IPS-15b (cell line): ENCODE measurements at regions not wholly inside any gene's neighbourhood (a gene's known extent, or its start where the extent isn't known, plus 50 kb on each side); places are given as distances from the start of the nearest gene placed in this dataset.
"Not testable (repeated sequence)": the region's sequence is repeated elsewhere in the genome, so short reads cannot be mapped to it uniquely, and the experiment has no call there.

Experiments used
- H3K27me3 ChIP-seq: one replicate; pipeline ENCODE4 v1.6.1; 2013; ENCODE audit warnings: low read length; ENCODE audit not compliant: control insufficient read depth, insufficient read depth
- H3K36me3 ChIP-seq: one replicate; pipeline ENCODE4 v1.6.1; 2013; ENCODE audit warnings: low read length; ENCODE audit not compliant: control insufficient read depth, insufficient read depth
- H3K4me1 ChIP-seq: one replicate; pipeline ENCODE4 v1.6.1; 2013; ENCODE audit warnings: mild to moderate bottlenecking, low read length; ENCODE audit not compliant: control insufficient read depth, insufficient read depth
- H3K4me3 ChIP-seq: one replicate; pipeline ENCODE4 v1.5.1; 2013; ENCODE audit warnings: low read depth, low read length
- H3K9ac ChIP-seq: one replicate; pipeline ENCODE4 v1.6.1; 2013; ENCODE audit warnings: low read depth, mild to moderate bottlenecking, low read length
- H3K9me3 ChIP-seq: one replicate; pipeline ENCODE4 v1.6.1; 2013; ENCODE audit warnings: mild to moderate bottlenecking, low read length; ENCODE audit not compliant: control insufficient read depth, insufficient read depth

GRCh38 chr3:82636177-82636576, 874.7 kb upstream of the GBE1 start:
- Histone ChIP-seq H3K4me1 (peaks cover 3% of the 10 kb centered on the region), H3K36me3 (no peaks in the 10 kb centered on the region), H3K9ac (no peak overlapping the region), H3K9me3 (peaks cover 3% of the 10 kb centered on the region), H3K4me3 (no peak overlapping the region), H3K27me3 (no peaks in the 10 kb centered on the region)

GRCh38 chr3:82633319-82633718, 871.9 kb upstream of the GBE1 start:
- Histone ChIP-seq H3K4me3 (no peak overlapping the region), H3K36me3 (no peaks in the 10 kb centered on the region), H3K9me3 (no peaks in the 10 kb centered on the region), H3K9ac (no peak overlapping the region), H3K27me3 (no peaks in the 10 kb centered on the region), H3K4me1 (peaks cover 3% of the 10 kb centered on the region)

- H3K4me3 ChIP-seq = no peak overlapping the region
- H3K9ac ChIP-seq = no peak overlapping the region
- H3K9me3 ChIP-seq = no peaks in the 10 kb centered on the region
- H3K27me3 ChIP-seq = no peaks in the 10 kb centered on the region
- H3K36me3 ChIP-seq = no peaks in the 10 kb centered on the region
- peaks cover 3% of the 10 kb centered on the region for H3K4me1 ChIP-seq
Measured at GRCh38 chr3:82629937-82630336, 868.5 kb upstream of the GBE1 start.

GRCh38 chr3:82628385-82629014, 867.1 kb upstream of the GBE1 start:
- H3K9ac ChIP-seq = no peak overlapping the region
- no peak overlapping the region for H3K4me3 ChIP-seq
- no peaks in the 10 kb centered on the region for H3K36me3 ChIP-seq
- no peaks in the 10 kb centered on the region for H3K9me3 ChIP-seq
- H3K27me3 ChIP-seq = no peaks in the 10 kb centered on the region
- H3K4me1 ChIP-seq = peaks cover under 1% of the 10 kb centered on the region

- Histone ChIP-seq H3K27me3 (no peaks in the 10 kb centered on the region), H3K9ac (no peak overlapping the region), H3K4me1 (no peaks in the 10 kb centered on the region), H3K9me3 (no peaks in the 10 kb centered on the region), H3K36me3 (no peaks in the 10 kb centered on the region), H3K4me3 (no peak overlapping the region)
Measured at GRCh38 chr3:82627733-82628132, 866.3 kb upstream of the GBE1 start.

- not testable (repeated sequence) for H3K36me3 ChIP-seq, H3K4me3 ChIP-seq, H3K9me3 ChIP-seq, H3K9ac ChIP-seq, H3K4me1 ChIP-seq, H3K27me3 ChIP-seq
Measured at GRCh38 chr3:82620744-82621143, 859.3 kb upstream of the GBE1 start.

GRCh38 chr3:82618594-82618993, 857.1 kb upstream of the GBE1 start:
- no peak overlapping the region for H3K4me3 ChIP-seq
- no peaks in the 10 kb centered on the region for H3K9me3 ChIP-seq
- H3K36me3 ChIP-seq = no peaks in the 10 kb centered on the region
- H3K4me1 ChIP-seq = no peaks in the 10 kb centered on the region
- H3K9ac ChIP-seq = no peak overlapping the region
- no peaks in the 10 kb centered on the region for H3K27me3 ChIP-seq

GRCh38 chr3:82610236-82610635, 848.8 kb upstream of the GBE1 start:
- Histone ChIP-seq H3K36me3 (no peaks in the 10 kb centered on the region), H3K9ac (no peak overlapping the region), H3K4me1 (no peaks in the 10 kb centered on the region), H3K9me3 (no peaks in the 10 kb centered on the region), H3K27me3 (no peaks in the 10 kb centered on the region), H3K4me3 (no peak overlapping the region)

- Histone ChIP-seq H3K36me3 (no peaks in the 10 kb centered on the region), H3K9ac (no peak overlapping the region), H3K9me3 (no peaks in the 10 kb centered on the region), H3K27me3 (no peaks in the 10 kb centered on the region), H3K4me3 (no peak overlapping the region), H3K4me1 (no peaks in the 10 kb centered on the region)
Measured at GRCh38 chr3:82607391-82607790, 845.9 kb upstream of the GBE1 start.

- no peaks in the 10 kb centered on the region for H3K4me1 ChIP-seq
- no peaks in the 10 kb centered on the region for H3K36me3 ChIP-seq
- no peaks in the 10 kb centered on the region for H3K27me3 ChIP-seq
- peaks cover 3% of the 10 kb centered on the region for H3K9me3 ChIP-seq
- H3K4me3 ChIP-seq = no peak overlapping the region
- H3K9ac ChIP-seq = no peak overlapping the region
Measured at GRCh38 chr3:82596805-82597204, 835.4 kb upstream of the GBE1 start.

GRCh38 chr3:82595530-82595929, 834.1 kb upstream of the GBE1 start:
- Histone ChIP-seq H3K4me3 (no peak overlapping the region), H3K27me3 (no peaks in the 10 kb centered on the region), H3K9ac (no peak overlapping the region), H3K36me3 (no peaks in the 10 kb centered on the region), H3K4me1 (no peaks in the 10 kb centered on the region), H3K9me3 (peaks cover 3% of the 10 kb centered on the region)

- no peak overlapping the region for H3K9ac ChIP-seq
- no peaks in the 10 kb centered on the region for H3K9me3 ChIP-seq
- H3K4me3 ChIP-seq = no peak overlapping the region
- no peaks in the 10 kb centered on the region for H3K27me3 ChIP-seq
- no peaks in the 10 kb centered on the region for H3K4me1 ChIP-seq
- H3K36me3 ChIP-seq = no peaks in the 10 kb centered on the region
Measured at GRCh38 chr3:82587174-82587573, 825.7 kb upstream of the GBE1 start.
